ENCODE measurements at regions not wholly inside any gene's neighbourhood (a gene's known extent, or its start where the extent isn't known, plus 50 kb on each side); places are given as distances from the start of the nearest gene placed in this dataset.

DNA sequence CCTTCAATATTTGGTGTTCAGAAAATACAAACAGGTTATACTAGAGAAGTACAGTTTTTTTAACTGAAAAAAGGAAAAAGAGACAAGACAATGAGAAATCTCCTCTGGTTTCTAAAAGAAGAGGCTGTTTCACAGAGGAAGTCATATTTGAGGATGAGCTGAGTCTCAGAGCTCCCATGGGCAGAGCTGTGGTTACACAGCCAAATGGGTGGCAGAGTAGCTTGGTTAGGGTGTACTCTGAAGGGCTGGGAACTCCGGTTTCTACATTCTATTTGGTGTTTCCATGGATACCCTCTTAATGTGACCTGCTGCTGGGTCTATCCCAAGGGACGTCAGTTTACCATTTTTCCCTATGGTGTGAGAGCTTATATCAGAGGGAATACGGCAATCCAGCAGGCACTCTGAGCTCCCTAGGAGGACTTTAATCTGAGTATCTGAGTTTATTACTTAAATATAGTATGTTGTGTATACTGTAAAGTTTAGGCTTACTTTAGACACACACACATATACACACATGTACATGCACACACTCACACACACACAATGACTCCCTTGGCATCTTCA is 74.2 kb downstream of the CYRIA start:
- no peaks in the 10 kb centered on the region for H3K4me1 ChIP-seq (ENCODE audit: control insufficient read depth in 5 of 5, insufficient read depth in 5 of 5, low read length in 5 of 5)
- H3K27me3 ChIP-seq (ENCODE audit: control insufficient read depth in 5 of 5, insufficient read depth in 4 of 5, low read length in 5 of 5) = no peaks in the 10 kb centered on the region
- H3K4me3 ChIP-seq (ENCODE audit: low read depth in 1 of 5, low read length in 5 of 5) = no peak overlapping the region
- no peak overlapping the region for H3K9ac ChIP-seq (ENCODE audit: low read length in 5 of 5)
- H3K9me3 ChIP-seq (ENCODE audit: control insufficient read depth in 5 of 5, low read length in 5 of 5) = no peaks in the 10 kb centered on the region
- H3K36me3 ChIP-seq (ENCODE audit: control insufficient read depth in 5 of 5, insufficient read depth in 5 of 5, low read length in 5 of 5) = peaks cover 0 to 10% (median 6%) of the 10 kb centered on the region in 5 donors
- no peak overlapping the region for H3K27ac ChIP-seq (ENCODE audit: low read depth, low read length)

DNA sequence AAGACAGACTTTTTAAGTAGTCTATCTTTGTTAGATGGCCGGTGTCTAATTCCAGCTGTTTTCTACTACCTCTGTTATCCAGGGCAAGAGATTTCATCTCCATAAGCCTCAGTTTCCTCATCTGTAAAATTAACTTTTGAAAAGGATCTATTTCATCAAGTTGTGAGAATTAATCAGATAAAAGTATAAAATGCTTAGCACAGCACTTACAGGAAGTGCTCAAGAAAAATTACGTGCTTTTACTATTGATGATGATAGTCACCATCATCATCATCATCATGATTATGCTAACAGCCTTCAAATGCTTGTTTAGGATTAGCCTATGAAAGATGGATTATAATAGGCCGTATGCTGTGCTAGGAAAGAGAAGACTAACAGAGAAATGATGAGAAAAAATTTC is 76.2 kb downstream of the CYRIA start:
- Histone ChIP-seq H3K4me1 (ENCODE audit: control insufficient read depth in 5 of 5, insufficient read depth in 5 of 5, low read length in 5 of 5) (peaks cover 0 to 2% (median under 1%) of the 10 kb centered on the region in 5 donors), H3K4me3 (ENCODE audit: low read depth in 1 of 5, low read length in 5 of 5) (no peak overlapping the region), H3K27me3 (ENCODE audit: control insufficient read depth in 5 of 5, insufficient read depth in 4 of 5, low read length in 5 of 5) (no peaks in the 10 kb centered on the region), H3K27ac (ENCODE audit: low read depth, low read length) (no peak overlapping the region), H3K9ac (ENCODE audit: low read length in 5 of 5) (no peak overlapping the region), H3K36me3 (ENCODE audit: control insufficient read depth in 5 of 5, insufficient read depth in 5 of 5, low read length in 5 of 5) (peaks cover under 1 to 10% (median 7%) of the 10 kb centered on the region in 5 donors), H3K9me3 (ENCODE audit: control insufficient read depth in 5 of 5, low read length in 5 of 5) (no peaks in the 10 kb centered on the region)

- no peak overlapping the region for H3K9ac ChIP-seq (ENCODE audit: low read length in 5 of 5)
- peaks cover 2 to 10% (median 8%) of the 10 kb centered on the region in 5 donors for H3K36me3 ChIP-seq (ENCODE audit: control insufficient read depth in 5 of 5, insufficient read depth in 5 of 5, low read length in 5 of 5)
- H3K27me3 ChIP-seq (ENCODE audit: control insufficient read depth in 5 of 5, insufficient read depth in 4 of 5, low read length in 5 of 5) = no peaks in the 10 kb centered on the region
- H3K4me3 ChIP-seq (ENCODE audit: low read depth in 1 of 5, low read length in 5 of 5) = no peak overlapping the region
- H3K4me1 ChIP-seq (ENCODE audit: control insufficient read depth in 5 of 5, insufficient read depth in 5 of 5, low read length in 5 of 5) = peaks cover 0 to 6% (median 2%) of the 10 kb centered on the region in 5 donors
- H3K27ac ChIP-seq (ENCODE audit: low read depth, low read length) = no peak overlapping the region
- no peaks in the 10 kb centered on the region for H3K9me3 ChIP-seq (ENCODE audit: control insufficient read depth in 5 of 5, low read length in 5 of 5)
These were observed 77.1 kb downstream of the CYRIA start for GRCh38 chr2:16588565-16588964.

DNA sequence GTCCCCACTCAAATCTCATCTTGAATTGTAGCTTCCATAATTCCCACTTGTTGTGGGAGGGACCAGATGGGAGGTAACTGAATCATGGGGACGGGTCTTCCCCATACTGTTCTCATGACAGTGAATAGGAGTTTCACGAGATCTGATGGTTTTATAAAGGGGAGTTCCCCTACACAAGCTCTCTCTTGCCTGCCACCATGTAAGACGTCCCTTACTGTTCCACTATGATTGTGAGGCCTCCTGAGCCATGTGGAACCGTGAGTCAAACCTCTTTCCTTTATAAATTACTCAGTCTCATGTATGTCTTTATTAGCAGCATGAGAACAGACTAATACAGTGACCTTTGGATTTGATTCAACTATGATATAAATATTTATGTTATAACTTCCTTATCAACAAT is 78.0 kb downstream of the CYRIA start:
- Histone ChIP-seq H3K27ac (ENCODE audit: low read depth, low read length) (no peak overlapping the region), H3K36me3 (ENCODE audit: control insufficient read depth in 5 of 5, insufficient read depth in 5 of 5, low read length in 5 of 5) (peaks cover 2 to 12% (median 10%) of the 10 kb centered on the region in 5 donors), H3K27me3 (ENCODE audit: control insufficient read depth in 5 of 5, insufficient read depth in 4 of 5, low read length in 5 of 5) (no peaks in the 10 kb centered on the region), H3K9ac (ENCODE audit: low read length in 5 of 5) (no peak overlapping the region), H3K9me3 (ENCODE audit: control insufficient read depth in 5 of 5, low read length in 5 of 5) (no peaks in the 10 kb centered on the region), H3K4me1 (ENCODE audit: control insufficient read depth in 5 of 5, insufficient read depth in 5 of 5, low read length in 5 of 5) (peaks cover 0 to 6% (median 2%) of the 10 kb centered on the region in 5 donors), H3K4me3 (ENCODE audit: low read depth in 1 of 5, low read length in 5 of 5) (no peak overlapping the region)

- Histone ChIP-seq H3K36me3 (ENCODE audit: control insufficient read depth in 5 of 5, insufficient read depth in 5 of 5, low read length in 5 of 5) (peaks cover 2 to 15% (median 10%) of the 10 kb centered on the region in 5 donors), H3K4me3 (ENCODE audit: low read depth in 1 of 5, low read length in 5 of 5) (no peak overlapping the region), H3K27me3 (ENCODE audit: control insufficient read depth in 5 of 5, insufficient read depth in 4 of 5, low read length in 5 of 5) (no peaks in the 10 kb centered on the region), H3K27ac (ENCODE audit: low read depth, low read length) (no peak overlapping the region), H3K4me1 (ENCODE audit: control insufficient read depth in 5 of 5, insufficient read depth in 5 of 5, low read length in 5 of 5) (peaks cover 0 to 6% (median 2%) of the 10 kb centered on the region in 5 donors), H3K9me3 (ENCODE audit: control insufficient read depth in 5 of 5, low read length in 5 of 5) (no peaks in the 10 kb centered on the region), H3K9ac (ENCODE audit: low read length in 5 of 5) (no peak overlapping the region)
These were observed 80.7 kb downstream of the CYRIA start for GRCh38 chr2:16584824-16585540.

GRCh38 chr2:16584084-16584483 is 81.5 kb downstream of the CYRIA start:
- no peak overlapping the region for H3K9ac ChIP-seq (ENCODE audit: low read length in 5 of 5)

GRCh38 chr2:16581241-16581640 is 84.4 kb downstream of the CYRIA start:
- Histone ChIP-seq H3K4me1 (ENCODE audit: control insufficient read depth in 5 of 5, insufficient read depth in 5 of 5, low read length in 5 of 5) (peaks cover 0 to 8% (median 3%) of the 10 kb centered on the region in 5 donors), H3K4me3 (ENCODE audit: low read depth in 1 of 5, low read length in 5 of 5) (no peak overlapping the region), H3K36me3 (ENCODE audit: control insufficient read depth in 5 of 5, insufficient read depth in 5 of 5, low read length in 5 of 5) (peaks cover 0 to 8% (median 5%) of the 10 kb centered on the region in 5 donors), H3K27ac (ENCODE audit: low read depth, low read length) (no peak overlapping the region), H3K27me3 (ENCODE audit: control insufficient read depth in 5 of 5, insufficient read depth in 4 of 5, low read length in 5 of 5) (no peaks in the 10 kb centered on the region), H3K9ac (ENCODE audit: low read length in 5 of 5) (no peak overlapping the region), H3K9me3 (ENCODE audit: control insufficient read depth in 5 of 5, low read length in 5 of 5) (no peaks in the 10 kb centered on the region)

More at GRCh38 chr2:16584084-16584483, 81.5 kb downstream of the CYRIA start:
- peaks cover 2 to 15% (median 10%) of the 10 kb centered on the region in 5 donors for H3K36me3 ChIP-seq (ENCODE audit: control insufficient read depth in 5 of 5, insufficient read depth in 5 of 5, low read length in 5 of 5)
- H3K4me3 ChIP-seq (ENCODE audit: low read depth in 1 of 5, low read length in 5 of 5) = no peak overlapping the region
- no peak overlapping the region for H3K27ac ChIP-seq (ENCODE audit: low read depth, low read length)
- H3K9me3 ChIP-seq (ENCODE audit: control insufficient read depth in 5 of 5, low read length in 5 of 5) = no peaks in the 10 kb centered on the region
- H3K4me1 ChIP-seq (ENCODE audit: control insufficient read depth in 5 of 5, insufficient read depth in 5 of 5, low read length in 5 of 5) = peaks cover 0 to 6% (median 2%) of the 10 kb centered on the region in 5 donors
- no peaks in the 10 kb centered on the region for H3K27me3 ChIP-seq (ENCODE audit: control insufficient read depth in 5 of 5, insufficient read depth in 4 of 5, low read length in 5 of 5)

- Histone ChIP-seq H3K9ac (ENCODE audit: low read length in 5 of 5) (no peak overlapping the region), H3K36me3 (ENCODE audit: control insufficient read depth in 5 of 5, insufficient read depth in 5 of 5, low read length in 5 of 5) (peaks cover 0 to 10% (median 3%) of the 10 kb centered on the region in 5 donors), H3K27ac (ENCODE audit: low read depth, low read length) (no peak overlapping the region), H3K4me3 (ENCODE audit: low read depth in 1 of 5, low read length in 5 of 5) (no peak overlapping the region), H3K4me1 (ENCODE audit: control insufficient read depth in 5 of 5, insufficient read depth in 5 of 5, low read length in 5 of 5) (peaks cover 0 to 10% (median 5%) of the 10 kb centered on the region in 5 donors), H3K9me3 (ENCODE audit: control insufficient read depth in 5 of 5, low read length in 5 of 5) (no peaks in the 10 kb centered on the region), H3K27me3 (ENCODE audit: control insufficient read depth in 5 of 5, insufficient read depth in 4 of 5, low read length in 5 of 5) (no peaks in the 10 kb centered on the region)
These were observed 87.6 kb downstream of the CYRIA start for GRCh38 chr2:16578081-16578480.

DNA sequence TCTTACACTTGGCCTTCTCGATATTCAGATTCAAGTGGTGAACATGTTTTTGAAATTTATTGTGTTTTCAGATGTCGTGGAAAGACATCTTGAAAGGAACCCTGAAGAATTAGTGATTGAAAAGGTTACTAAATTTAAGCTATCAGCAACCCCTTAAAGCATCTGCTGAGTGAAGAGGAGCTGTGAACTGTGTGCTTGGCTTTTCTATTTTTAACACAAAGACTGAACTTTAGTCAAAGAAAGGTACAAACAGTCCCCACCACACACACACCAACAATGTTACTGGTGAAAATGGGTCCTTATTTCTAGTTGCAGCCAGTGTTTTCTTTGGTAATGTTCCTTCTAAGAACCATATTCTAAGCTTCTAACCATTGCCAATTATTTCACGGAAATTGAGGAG is 95.1 kb downstream of the CYRIA start:
- Histone ChIP-seq H3K9me3 (ENCODE audit: control insufficient read depth in 5 of 5, low read length in 5 of 5) (no peaks in the 10 kb centered on the region), H3K4me3 (ENCODE audit: low read depth in 1 of 5, low read length in 5 of 5) (no peak overlapping the region), H3K27ac (ENCODE audit: low read depth, low read length) (no peak overlapping the region), H3K4me1 (ENCODE audit: control insufficient read depth in 5 of 5, insufficient read depth in 5 of 5, low read length in 5 of 5) (peaks cover 0 to 16% (median 11%) of the 10 kb centered on the region in 5 donors), H3K27me3 (ENCODE audit: control insufficient read depth in 5 of 5, insufficient read depth in 4 of 5, low read length in 5 of 5) (no peaks in the 10 kb centered on the region), H3K36me3 (ENCODE audit: control insufficient read depth in 5 of 5, insufficient read depth in 5 of 5, low read length in 5 of 5) (peaks cover 0 to 14% (median 1%) of the 10 kb centered on the region in 5 donors), H3K9ac (ENCODE audit: low read length in 5 of 5) (no peak overlapping the region)

DNA sequence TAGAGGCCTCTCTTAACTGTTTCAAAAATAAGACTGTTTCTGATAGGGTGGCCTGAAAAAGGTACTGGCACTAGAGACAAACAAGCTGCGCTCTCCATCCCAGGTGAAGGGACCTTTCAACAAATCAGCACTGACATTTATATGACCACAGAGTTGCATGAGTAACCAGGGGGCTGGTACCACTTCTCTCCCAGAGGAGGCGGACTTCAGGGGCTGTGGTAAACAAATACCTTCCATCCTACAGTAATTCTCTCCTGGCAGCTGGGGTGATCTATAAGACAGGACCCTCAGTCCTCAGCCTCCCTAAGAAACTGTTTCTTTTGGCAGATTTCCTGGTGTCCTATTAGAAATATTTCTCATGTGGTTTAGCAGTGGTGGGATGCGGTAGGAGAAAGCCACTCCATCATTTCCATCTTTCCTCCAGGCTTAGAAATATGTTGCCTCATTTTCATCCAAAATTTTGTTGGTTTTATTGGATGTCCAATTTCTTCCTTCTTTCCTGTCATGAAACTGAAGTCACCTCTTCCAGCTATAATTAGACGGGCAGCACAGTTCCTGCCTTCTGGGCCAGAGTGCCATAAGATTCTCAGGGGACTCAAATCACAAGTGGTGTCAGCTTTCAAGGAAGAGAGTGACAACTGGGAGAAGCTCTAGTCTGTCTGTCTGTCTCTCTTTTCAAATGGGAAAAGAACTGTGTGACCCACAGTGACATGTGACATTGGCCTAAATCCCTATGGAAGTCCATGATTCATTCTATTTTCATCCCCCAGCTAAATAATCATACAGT is 96.4 kb downstream of the CYRIA start:
- Histone ChIP-seq H3K27me3 (ENCODE audit: control insufficient read depth in 5 of 5, insufficient read depth in 4 of 5, low read length in 5 of 5) (no peaks in the 10 kb centered on the region), H3K9ac (ENCODE audit: low read length in 5 of 5) (no peak overlapping the region), H3K27ac (ENCODE audit: low read depth, low read length) (no peak overlapping the region), H3K36me3 (ENCODE audit: control insufficient read depth in 5 of 5, insufficient read depth in 5 of 5, low read length in 5 of 5) (peaks cover 8 to 23% (median 13%) of the 10 kb centered on the region in 5 donors), H3K4me3 (ENCODE audit: low read depth in 1 of 5, low read length in 5 of 5) (no peak overlapping the region), H3K4me1 (ENCODE audit: control insufficient read depth in 5 of 5, insufficient read depth in 5 of 5, low read length in 5 of 5) (peaks cover 0 to 13% (median 10%) of the 10 kb centered on the region in 5 donors), H3K9me3 (ENCODE audit: control insufficient read depth in 5 of 5, low read length in 5 of 5) (no peaks in the 10 kb centered on the region)
